ENCODE measurements at regions not wholly inside any gene's neighbourhood (a gene's known extent, or its start where the extent isn't known, plus 50 kb on each side); places are given as distances from the start of the nearest gene placed in this dataset.

DNA sequence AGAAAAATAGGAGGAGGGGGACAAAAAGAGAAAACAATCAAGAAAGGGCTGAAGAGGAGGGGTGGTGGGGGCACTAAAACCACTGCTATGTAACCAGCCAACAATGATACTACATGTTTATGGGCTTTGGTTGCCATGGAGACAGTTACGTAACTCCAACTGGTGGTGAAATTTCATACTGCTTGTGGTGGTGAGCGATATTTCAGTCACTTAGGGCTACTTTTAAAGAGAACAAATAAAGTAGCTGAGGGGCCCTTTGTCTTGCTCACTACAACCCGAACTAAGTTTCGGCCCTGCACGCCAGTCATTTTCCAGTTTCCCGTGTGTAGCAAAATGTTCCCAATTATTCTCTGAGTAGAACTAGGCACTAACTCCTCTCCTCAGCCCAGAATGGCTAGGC is 275.2 kb upstream of the EDA2R start:
- TF ChIP-seq, protein P1, sequence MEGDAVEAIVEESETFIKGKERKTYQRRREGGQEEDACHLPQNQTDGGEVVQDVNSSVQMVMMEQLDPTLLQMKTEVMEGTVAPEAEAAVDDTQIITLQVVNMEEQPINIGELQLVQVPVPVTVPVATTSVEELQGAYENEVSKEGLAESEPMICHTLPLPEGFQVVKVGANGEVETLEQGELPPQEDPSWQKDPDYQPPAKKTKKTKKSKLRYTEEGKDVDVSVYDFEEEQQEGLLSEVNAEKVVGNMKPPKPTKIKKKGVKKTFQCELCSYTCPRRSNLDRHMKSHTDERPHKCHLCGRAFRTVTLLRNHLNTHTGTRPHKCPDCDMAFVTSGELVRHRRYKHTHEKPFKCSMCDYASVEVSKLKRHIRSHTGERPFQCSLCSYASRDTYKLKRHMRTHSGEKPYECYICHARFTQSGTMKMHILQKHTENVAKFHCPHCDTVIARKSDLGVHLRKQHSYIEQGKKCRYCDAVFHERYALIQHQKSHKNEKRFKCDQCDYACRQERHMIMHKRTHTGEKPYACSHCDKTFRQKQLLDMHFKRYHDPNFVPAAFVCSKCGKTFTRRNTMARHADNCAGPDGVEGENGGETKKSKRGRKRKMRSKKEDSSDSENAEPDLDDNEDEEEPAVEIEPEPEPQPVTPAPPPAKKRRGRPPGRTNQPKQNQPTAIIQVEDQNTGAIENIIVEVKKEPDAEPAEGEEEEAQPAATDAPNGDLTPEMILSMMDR (IDR thresholded peaks at IDR 0.05): no peak
- TF ChIP-seq POLR2A (IDR thresholded peaks at IDR 0.05): no peak

All from body of pancreas (tissue), 4 donors.